ENCODE measurements at regions not wholly inside any gene's neighbourhood (a gene's known extent, or its start where the extent isn't known, plus 50 kb on each side); places are given as distances from the start of the nearest gene placed in this dataset.

GRCh38 chr1:163013826-163014600 lies 55.1 kb upstream of the RGS4 start:
- no peak for TF ChIP-seq CTCF (IDR thresholded peaks at IDR 0.05; ENCODE audit: insufficient read depth, low read length)
- H3K4me3 ChIP-seq (ENCODE audit: low read depth, low read length), result no peak overlapping the region
- no peak for DNase-seq (ENCODE audit: low read depth)

GRCh38 chr1:163006051-163006834 lies 62.9 kb upstream of the RGS4 start:
- DNase-seq (ENCODE audit: low read depth), result no peak
- H3K4me3 ChIP-seq (ENCODE audit: low read depth, low read length), result no peak overlapping the region
- no peak for TF ChIP-seq CTCF (IDR thresholded peaks at IDR 0.05; ENCODE audit: insufficient read depth, low read length)

- peak; percentile 76 for DNase-seq (ENCODE audit: low read depth)
- no peak for TF ChIP-seq CTCF (IDR thresholded peaks at IDR 0.05; ENCODE audit: insufficient read depth, low read length)
- H3K4me3 ChIP-seq (ENCODE audit: low read depth, low read length), result no peak overlapping the region
Observed at GRCh38 chr1:162997499-162998285, 71.5 kb upstream of the RGS4 start.

GRCh38 chr1:162996261-162996660 lies 72.9 kb upstream of the RGS4 start:
- TF ChIP-seq CTCF (IDR thresholded peaks at IDR 0.05; ENCODE audit: insufficient read depth, low read length), result no peak
- DNase-seq (ENCODE audit: low read depth), result peak; percentile 52

GRCh38 chr1:162994921-162995320 lies 74.2 kb upstream of the RGS4 start:
- H3K4me3 ChIP-seq (ENCODE audit: low read depth, low read length), result no peak overlapping the region
- DNase-seq (ENCODE audit: low read depth), result peak; percentile 60
- no peak for TF ChIP-seq CTCF (IDR thresholded peaks at IDR 0.05; ENCODE audit: insufficient read depth, low read length)

More at GRCh38 chr1:162996261-162996660, 72.9 kb upstream of the RGS4 start:
- H3K4me3 ChIP-seq (ENCODE audit: low read depth, low read length), result no peak overlapping the region

GRCh38 chr1:162993846-162994245 lies 75.3 kb upstream of the RGS4 start:
- no peak for TF ChIP-seq CTCF (IDR thresholded peaks at IDR 0.05; ENCODE audit: insufficient read depth, low read length)
- no peak overlapping the region for H3K4me3 ChIP-seq (ENCODE audit: low read depth, low read length)
- DNase-seq (ENCODE audit: low read depth), result no peak

Data from fibroblast of the aortic adventitia (primary cell).